ENCODE measurements at regions not wholly inside any gene's neighbourhood (a gene's known extent, or its start where the extent isn't known, plus 50 kb on each side); places are given as distances from the start of the nearest gene placed in this dataset.

DNA sequence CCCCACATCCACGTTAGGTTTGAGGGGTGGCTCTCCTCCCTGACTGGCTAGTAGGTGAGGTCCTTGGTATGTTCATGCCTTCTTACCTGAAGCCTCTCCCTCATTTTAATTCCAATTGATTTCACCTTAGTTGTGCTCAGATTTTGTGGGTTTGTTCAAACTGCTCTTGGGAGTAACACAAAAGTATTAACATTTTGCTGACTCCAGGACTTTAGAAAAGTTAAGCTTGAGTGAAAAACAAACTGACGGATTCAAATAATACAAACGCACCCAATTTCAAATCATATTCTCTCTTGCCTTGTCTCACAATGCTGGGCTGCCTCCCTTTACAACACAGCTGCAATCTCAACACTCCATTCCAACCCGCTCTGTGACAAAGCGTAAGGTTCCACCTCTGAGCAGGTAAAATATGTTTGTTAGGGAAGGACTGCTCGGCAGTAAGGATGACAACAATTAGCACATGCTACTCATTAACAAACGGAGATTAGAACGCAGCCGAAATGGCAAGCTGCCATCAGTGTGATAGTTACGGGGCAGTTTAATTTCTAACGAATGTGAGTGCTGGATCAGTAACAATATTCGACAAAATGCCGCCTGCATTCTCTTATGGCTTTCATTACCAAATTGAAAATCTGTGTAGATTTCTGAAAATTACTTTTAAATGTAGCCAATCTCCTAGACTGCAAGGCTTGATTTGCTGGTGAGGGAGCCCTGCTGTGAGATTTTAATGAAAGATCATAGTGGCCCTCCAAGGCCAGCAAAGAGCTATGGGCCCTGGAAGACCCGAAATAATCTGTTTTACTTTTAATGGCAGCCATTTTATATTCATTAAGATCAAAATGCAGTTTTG is 730.6 kb upstream of the FANCL start:
- H3K4me3 Mint-ChIP-seq (ENCODE audit: unreplicated experiment), result no peak overlapping the region

GRCh38 chr2:58970365-58970764 is 729.2 kb upstream of the FANCL start:
- H3K36me3 Mint-ChIP-seq (ENCODE audit: low read depth, unreplicated experiment), result no peaks in the 10 kb centered on the region
- H3K4me1 Mint-ChIP-seq (ENCODE audit: unreplicated experiment), result peaks cover 3% of the 10 kb centered on the region

More for the DNA sequence above, 730.6 kb upstream of the FANCL start:
- H3K27ac Mint-ChIP-seq (ENCODE audit: unreplicated experiment), result no peak overlapping the region
- H3K9me3 Mint-ChIP-seq (ENCODE audit: unreplicated experiment), result no peaks in the 10 kb centered on the region
- H3K4me1 Mint-ChIP-seq (ENCODE audit: unreplicated experiment), result peaks cover 3% of the 10 kb centered on the region
- TF ChIP-seq, protein P1, sequence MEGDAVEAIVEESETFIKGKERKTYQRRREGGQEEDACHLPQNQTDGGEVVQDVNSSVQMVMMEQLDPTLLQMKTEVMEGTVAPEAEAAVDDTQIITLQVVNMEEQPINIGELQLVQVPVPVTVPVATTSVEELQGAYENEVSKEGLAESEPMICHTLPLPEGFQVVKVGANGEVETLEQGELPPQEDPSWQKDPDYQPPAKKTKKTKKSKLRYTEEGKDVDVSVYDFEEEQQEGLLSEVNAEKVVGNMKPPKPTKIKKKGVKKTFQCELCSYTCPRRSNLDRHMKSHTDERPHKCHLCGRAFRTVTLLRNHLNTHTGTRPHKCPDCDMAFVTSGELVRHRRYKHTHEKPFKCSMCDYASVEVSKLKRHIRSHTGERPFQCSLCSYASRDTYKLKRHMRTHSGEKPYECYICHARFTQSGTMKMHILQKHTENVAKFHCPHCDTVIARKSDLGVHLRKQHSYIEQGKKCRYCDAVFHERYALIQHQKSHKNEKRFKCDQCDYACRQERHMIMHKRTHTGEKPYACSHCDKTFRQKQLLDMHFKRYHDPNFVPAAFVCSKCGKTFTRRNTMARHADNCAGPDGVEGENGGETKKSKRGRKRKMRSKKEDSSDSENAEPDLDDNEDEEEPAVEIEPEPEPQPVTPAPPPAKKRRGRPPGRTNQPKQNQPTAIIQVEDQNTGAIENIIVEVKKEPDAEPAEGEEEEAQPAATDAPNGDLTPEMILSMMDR (IDR thresholded peaks at IDR 0.05; ENCODE audit: unreplicated experiment), result no peak
- DNase-seq (ENCODE audit: low spot score), result no peak
- H3K36me3 Mint-ChIP-seq (ENCODE audit: low read depth, unreplicated experiment), result no peaks in the 10 kb centered on the region
- H3K27me3 Mint-ChIP-seq (ENCODE audit: unreplicated experiment), result no peaks in the 10 kb centered on the region

DNA sequence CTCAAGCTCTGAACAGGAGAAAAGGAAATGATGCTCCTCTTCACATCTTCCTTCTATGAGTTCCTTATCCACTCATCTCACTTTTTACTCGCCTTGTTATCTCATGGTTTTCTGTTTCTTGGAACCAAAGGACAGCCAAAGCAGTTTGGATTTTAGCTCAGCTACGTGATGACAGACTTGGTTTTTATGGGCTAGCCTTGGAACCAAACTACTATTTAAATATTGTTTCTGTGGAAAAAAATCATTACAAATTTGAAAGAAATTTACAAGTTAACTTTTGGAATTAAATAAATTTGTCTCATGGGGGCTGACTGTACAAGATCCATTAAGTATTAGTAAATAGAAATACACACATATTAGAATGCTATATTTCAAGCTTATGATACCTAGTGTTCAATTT is 727.8 kb upstream of the FANCL start:
- Mint-ChIP-seq H3K4me1 (ENCODE audit: unreplicated experiment) (peaks cover 3% of the 10 kb centered on the region), H3K9me3 (ENCODE audit: unreplicated experiment) (no peaks in the 10 kb centered on the region), H3K27me3 (ENCODE audit: unreplicated experiment) (no peaks in the 10 kb centered on the region), H3K36me3 (ENCODE audit: low read depth, unreplicated experiment) (no peaks in the 10 kb centered on the region), H3K27ac (ENCODE audit: unreplicated experiment) (no peak overlapping the region), H3K4me3 (ENCODE audit: unreplicated experiment) (no peak overlapping the region)
- DNase-seq (ENCODE audit: low spot score), result no peak
- TF ChIP-seq, protein P1 (IDR thresholded peaks at IDR 0.05; ENCODE audit: unreplicated experiment), result no peak

More at GRCh38 chr2:58970365-58970764, 729.2 kb upstream of the FANCL start:
- H3K27ac Mint-ChIP-seq (ENCODE audit: unreplicated experiment), result no peak overlapping the region
- H3K4me3 Mint-ChIP-seq (ENCODE audit: unreplicated experiment), result no peak overlapping the region
- no peak for DNase-seq (ENCODE audit: low spot score)
- no peaks in the 10 kb centered on the region for H3K9me3 Mint-ChIP-seq (ENCODE audit: unreplicated experiment)
- H3K27me3 Mint-ChIP-seq (ENCODE audit: unreplicated experiment), result no peaks in the 10 kb centered on the region
- TF ChIP-seq, protein P1 (IDR thresholded peaks at IDR 0.05; ENCODE audit: unreplicated experiment), result no peak

GRCh38 chr2:58967736-58968135 is 726.6 kb upstream of the FANCL start:
- no peaks in the 10 kb centered on the region for H3K9me3 Mint-ChIP-seq (ENCODE audit: unreplicated experiment)
- no peak overlapping the region for H3K27ac Mint-ChIP-seq (ENCODE audit: unreplicated experiment)
- H3K4me3 Mint-ChIP-seq (ENCODE audit: unreplicated experiment), result no peak overlapping the region
- H3K27me3 Mint-ChIP-seq (ENCODE audit: unreplicated experiment), result no peaks in the 10 kb centered on the region
- TF ChIP-seq, protein P1 (IDR thresholded peaks at IDR 0.05; ENCODE audit: unreplicated experiment), result no peak
- no peaks in the 10 kb centered on the region for H3K4me1 Mint-ChIP-seq (ENCODE audit: unreplicated experiment)
- no peaks in the 10 kb centered on the region for H3K36me3 Mint-ChIP-seq (ENCODE audit: low read depth, unreplicated experiment)
- no peak for DNase-seq (ENCODE audit: low spot score)

DNA sequence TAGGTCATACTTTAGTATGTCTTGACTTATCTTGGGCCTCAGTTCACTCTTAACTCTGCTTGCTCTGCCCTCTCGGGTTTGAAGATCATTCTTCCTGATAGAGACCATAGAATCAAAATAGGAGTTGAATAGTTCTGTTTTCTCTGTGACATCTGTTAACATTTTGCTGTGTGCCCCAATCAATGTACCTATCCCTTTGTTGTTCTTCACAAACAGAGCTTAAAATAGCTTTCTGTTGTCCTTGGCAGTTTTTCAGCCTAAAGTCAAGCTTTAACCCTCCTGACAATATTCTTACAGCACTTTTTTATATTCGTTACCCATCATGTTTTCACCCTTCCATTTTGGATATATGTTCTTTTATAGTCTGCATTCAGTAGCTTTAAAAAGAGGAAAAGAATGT is 724.5 kb upstream of the FANCL start:
- Mint-ChIP-seq H3K27me3 (ENCODE audit: unreplicated experiment) (no peaks in the 10 kb centered on the region), H3K4me1 (ENCODE audit: unreplicated experiment) (no peaks in the 10 kb centered on the region), H3K36me3 (ENCODE audit: low read depth, unreplicated experiment) (no peaks in the 10 kb centered on the region), H3K4me3 (ENCODE audit: unreplicated experiment) (no peak overlapping the region), H3K9me3 (ENCODE audit: unreplicated experiment) (no peaks in the 10 kb centered on the region), H3K27ac (ENCODE audit: unreplicated experiment) (no peak overlapping the region)
- no peak for DNase-seq (ENCODE audit: low spot score)
- TF ChIP-seq, protein P1 (IDR thresholded peaks at IDR 0.05; ENCODE audit: unreplicated experiment), result no peak
